ENCODE measurements at regions not wholly inside any gene's neighbourhood (a gene's known extent, or its start where the extent isn't known, plus 50 kb on each side); places are given as distances from the start of the nearest gene placed in this dataset.
A peak's percentile ranks its signal among the peaks of the same experiment; 100 is the strongest.

DNA sequence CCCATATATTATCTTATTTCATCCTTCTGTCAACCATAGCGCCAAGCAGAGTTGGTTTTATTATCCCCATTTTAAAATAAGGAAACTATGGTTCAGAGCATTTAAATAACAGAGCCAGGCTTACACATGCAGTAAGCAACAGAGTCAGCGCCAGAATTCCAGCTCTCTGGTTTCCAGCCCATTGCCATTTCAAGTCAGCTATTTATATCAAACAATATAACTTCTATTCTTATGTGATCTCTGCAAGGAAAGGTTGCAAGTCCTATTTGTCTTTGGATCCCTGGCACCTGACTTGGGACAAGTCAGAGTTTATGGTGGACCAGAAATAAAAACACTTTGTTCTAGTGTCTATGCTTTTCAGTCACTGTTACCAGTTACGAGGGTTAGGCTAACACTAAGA is 174.1 kb upstream of the EEA1 start:
- ChIA-PET CTCF (no interaction called here), POLR2A (no interaction called here)
- no peak overlapping the region for H3K4me3 ChIP-seq (ENCODE audit: low read depth, low read length)
- TF ChIP-seq, protein P1, sequence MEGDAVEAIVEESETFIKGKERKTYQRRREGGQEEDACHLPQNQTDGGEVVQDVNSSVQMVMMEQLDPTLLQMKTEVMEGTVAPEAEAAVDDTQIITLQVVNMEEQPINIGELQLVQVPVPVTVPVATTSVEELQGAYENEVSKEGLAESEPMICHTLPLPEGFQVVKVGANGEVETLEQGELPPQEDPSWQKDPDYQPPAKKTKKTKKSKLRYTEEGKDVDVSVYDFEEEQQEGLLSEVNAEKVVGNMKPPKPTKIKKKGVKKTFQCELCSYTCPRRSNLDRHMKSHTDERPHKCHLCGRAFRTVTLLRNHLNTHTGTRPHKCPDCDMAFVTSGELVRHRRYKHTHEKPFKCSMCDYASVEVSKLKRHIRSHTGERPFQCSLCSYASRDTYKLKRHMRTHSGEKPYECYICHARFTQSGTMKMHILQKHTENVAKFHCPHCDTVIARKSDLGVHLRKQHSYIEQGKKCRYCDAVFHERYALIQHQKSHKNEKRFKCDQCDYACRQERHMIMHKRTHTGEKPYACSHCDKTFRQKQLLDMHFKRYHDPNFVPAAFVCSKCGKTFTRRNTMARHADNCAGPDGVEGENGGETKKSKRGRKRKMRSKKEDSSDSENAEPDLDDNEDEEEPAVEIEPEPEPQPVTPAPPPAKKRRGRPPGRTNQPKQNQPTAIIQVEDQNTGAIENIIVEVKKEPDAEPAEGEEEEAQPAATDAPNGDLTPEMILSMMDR (IDR thresholded peaks at IDR 0.05; ENCODE audit: insufficient read depth, low read length, missing control alignments), result no peak
- DNase-seq (ENCODE audit: low read depth, low spot score), result no peak

DNA sequence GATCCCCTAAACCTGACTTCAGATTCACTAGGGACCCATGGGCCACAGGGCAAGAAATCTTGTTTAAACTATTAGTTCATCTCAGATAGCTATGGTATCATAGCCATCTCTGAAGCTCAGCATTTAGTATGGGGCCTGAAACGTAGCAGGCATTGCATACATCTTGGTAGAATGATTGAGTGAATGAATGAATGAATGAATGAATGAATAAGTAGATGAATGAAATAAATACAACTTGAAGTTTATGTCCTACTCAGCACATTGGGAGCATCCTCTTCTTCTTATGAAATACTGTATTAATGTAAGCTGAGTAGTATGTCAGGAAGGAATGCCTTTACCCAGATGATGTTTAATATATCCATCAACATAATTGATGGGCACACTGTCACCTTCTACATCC is 175.4 kb upstream of the EEA1 start:
- CTCF ChIA-PET, result interaction anchor here (0.9 kb wide), 1 partner anchor 73 kb away, joined by 3 read pairs; no protein-coding TSS in a partner anchor
- no peak overlapping the region for H3K4me3 ChIP-seq (ENCODE audit: low read depth, low read length)
- POLR2A ChIA-PET, result no interaction called here
- no peak for DNase-seq (ENCODE audit: low read depth, low spot score)
- TF ChIP-seq, protein P1 (IDR thresholded peaks at IDR 0.05; ENCODE audit: insufficient read depth, low read length, missing control alignments), result no peak

GRCh38 chr12:93106910-93107309 is 177.8 kb upstream of the EEA1 start:
- CTCF ChIA-PET, result interaction anchor here (1.7 to 2.3 kb wide), 2 partner anchors 8 to 9 kb away, joined by 4 to 12 read pairs; no protein-coding TSS in a partner anchor
- no peak for DNase-seq (ENCODE audit: low read depth, low spot score)
- TF ChIP-seq, protein P1 (IDR thresholded peaks at IDR 0.05; ENCODE audit: insufficient read depth, low read length, missing control alignments), result no peak
- POLR2A ChIA-PET, result no interaction called here
- no peak overlapping the region for H3K4me3 ChIP-seq (ENCODE audit: low read depth, low read length)

DNA sequence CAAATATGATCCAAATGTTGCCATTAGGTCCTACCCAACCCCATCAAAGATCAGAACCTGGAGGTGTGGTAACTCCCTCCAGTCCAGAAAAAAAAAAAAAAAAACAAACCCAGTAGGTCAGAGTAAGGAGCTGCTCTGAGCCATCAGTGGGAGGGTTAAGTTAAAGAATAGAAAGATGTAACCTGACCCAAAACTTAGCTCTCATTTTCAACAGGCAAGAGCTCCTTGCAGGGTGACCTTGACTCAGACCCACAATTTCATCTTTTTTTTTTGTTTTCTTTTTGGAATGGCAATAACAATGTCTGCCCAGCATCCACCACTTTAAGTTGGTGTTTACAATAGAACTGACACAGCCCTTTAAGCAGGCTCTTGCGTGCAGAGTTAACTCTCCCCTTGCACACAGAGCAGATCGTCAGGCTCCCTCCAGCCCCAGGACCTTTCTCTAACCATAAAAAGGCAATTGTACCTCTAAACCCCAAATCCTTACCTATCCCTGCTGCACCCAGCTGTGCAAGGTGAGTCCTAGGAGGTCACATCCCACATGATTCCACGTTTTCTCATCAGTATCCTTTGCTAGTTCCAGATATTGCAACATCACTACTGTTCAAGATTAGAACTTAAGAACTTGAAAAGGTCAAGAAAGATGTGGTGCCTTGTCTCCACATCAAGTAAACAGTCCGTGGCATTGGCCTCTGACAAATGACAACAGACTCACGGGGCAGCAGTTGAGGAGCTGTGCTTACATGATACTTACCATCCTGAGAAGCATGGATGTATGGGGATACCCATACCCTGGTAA is 178.6 kb upstream of the EEA1 start:
- DNase-seq (ENCODE audit: low read depth, low spot score), result no peak
- TF ChIP-seq, protein P1 (IDR thresholded peaks at IDR 0.05; ENCODE audit: insufficient read depth, low read length, missing control alignments), result no peak
- POLR2A ChIA-PET, result no interaction called here
- no peak overlapping the region for H3K4me3 ChIP-seq (ENCODE audit: low read depth, low read length)
- CTCF ChIA-PET, result interaction anchor here (2.3 to 2.5 kb wide), 3 partner anchors 10 to 273 kb away, joined by 6 to 25 read pairs (median 12); no protein-coding TSS in a partner anchor

DNA sequence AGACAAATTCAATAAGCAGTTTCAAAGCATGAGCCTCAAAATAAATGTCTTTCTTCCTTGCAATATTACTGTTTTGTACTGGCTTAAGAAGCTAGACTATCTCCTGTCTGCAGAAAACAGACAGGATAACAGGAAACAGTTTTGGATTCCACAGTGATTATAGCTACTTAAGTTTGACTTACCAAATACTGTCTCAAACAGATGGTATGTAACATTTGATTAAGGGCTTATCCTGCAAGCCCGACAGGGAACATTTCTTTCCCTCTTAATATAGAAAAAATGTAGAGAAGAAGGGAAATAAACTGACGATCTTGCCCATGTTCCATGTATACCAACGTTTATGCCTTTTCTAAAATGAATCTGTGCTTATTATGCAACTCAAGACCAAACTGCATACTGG is 179.9 kb upstream of the EEA1 start:
- no peak overlapping the region for H3K4me3 ChIP-seq (ENCODE audit: low read depth, low read length)
- peak; percentile 71 for DNase-seq (ENCODE audit: low read depth, low spot score)
- CTCF ChIA-PET, result interaction anchor here (1.1 to 2.5 kb wide), 4 partner anchors 12 to 272 kb away, joined by 4 to 25 read pairs (median 6); no protein-coding TSS in a partner anchor
- TF ChIP-seq, protein P1 (IDR thresholded peaks at IDR 0.05; ENCODE audit: insufficient read depth, low read length, missing control alignments), result no peak
- POLR2A ChIA-PET, result no interaction called here

- TF ChIP-seq, protein P1 (IDR thresholded peaks at IDR 0.05; ENCODE audit: insufficient read depth, low read length, missing control alignments), result no peak
- CTCF ChIA-PET, result interaction anchor here (1.1 to 2.5 kb wide), 4 partner anchors 12 to 271 kb away, joined by 4 to 25 read pairs (median 6); no protein-coding TSS in a partner anchor
- no peak for DNase-seq (ENCODE audit: low read depth, low spot score)
- no peak overlapping the region for H3K4me3 ChIP-seq (ENCODE audit: low read depth, low read length)
- POLR2A ChIA-PET, result no interaction called here
Measured at GRCh38 chr12:93109551-93110203, 180.6 kb upstream of the EEA1 start.

All from AG04449 (cell line).